GM12892 (cell line): ENCODE measurements at regions not wholly inside any gene's neighbourhood (a gene's known extent, or its start where the extent isn't known, plus 50 kb on each side); places are given as distances from the start of the nearest gene placed in this dataset.

Experiments
- POLR2A ChIP-seq: IDR thresholded peaks from 2 replicates; pipeline ENCODE4 v1.6.1; 2011; ENCODE audit warnings: low read depth, low read length, control low read depth
- POLR2AphosphoS5 ChIP-seq: IDR thresholded peaks from 2 replicates; pipeline ENCODE4 v1.6.1; 2011; ENCODE audit warnings: low read depth, low read length, control low read depth

- no peak for TF ChIP-seq POLR2AphosphoS5
- TF ChIP-seq POLR2A, result no peak
Observed at GRCh38 chr11:134480136-134480712, 68.2 kb upstream of the B3GAT1 start.
